WTC11 (cell line): ENCODE measurements at regions not wholly inside any gene's neighbourhood (a gene's known extent, or its start where the extent isn't known, plus 50 kb on each side); places are given as distances from the start of the nearest gene placed in this dataset.

Experiments used
- ATAC-seq: fragments of 200-7000 bp; cut with Tn5 transposase; 2 replicates; pipeline ENCODE4 v1.10.0; 2021; ENCODE audit warnings: mild to moderate bottlenecking, moderate library complexity
- CTCF ChIA-PET: fragments of 300-600 bp; sonication (Branson Sonifier 250); formaldehyde crosslinking; loops from one replicate; lab custom pipeline; 2021; ENCODE audit warnings: antibody characterized with exemption; lab: Charles Lee
- POLR2A ChIA-PET: fragments of 350-600 bp; sonication (Branson Sonifier 250); formaldehyde crosslinking; loops from one replicate; lab custom pipeline; 2021; ENCODE audit warnings: antibody characterized with exemption; lab: Charles Lee
- DNase-seq: peaks from one replicate; pipeline ENCODE4 v3.0.0; 2021; ENCODE audit warnings: low spot score
- H3K27ac Mint-ChIP-seq: 2 replicates; pipeline ENCODE4 v1.8.0; 2021; ENCODE audit warnings: mixed read lengths
- H3K27me3 Mint-ChIP-seq: 2 replicates; pipeline ENCODE4 v1.8.0; 2021; ENCODE audit warnings: low read depth, mild to moderate bottlenecking, moderate library complexity, mixed read lengths
- H3K36me3 Mint-ChIP-seq: 2 replicates; pipeline ENCODE4 v1.8.0; 2021; ENCODE audit warnings: mixed read lengths
- H3K4me1 Mint-ChIP-seq: 2 replicates; pipeline ENCODE4 v1.8.0; 2022; ENCODE audit warnings: mixed read lengths
- H3K4me3 Mint-ChIP-seq: 2 replicates; pipeline ENCODE4 v1.8.0; 2021; ENCODE audit warnings: mild to moderate bottlenecking, moderate library complexity, mixed read lengths
- H3K9me3 Mint-ChIP-seq: 2 replicates; pipeline ENCODE4 v1.8.0; 2021; ENCODE audit warnings: mixed read lengths
- CBFB ChIP-seq: sonication (generic); formaldehyde crosslinking; IDR thresholded peaks from 2 replicates; pipeline ENCODE4 v1.8.1; 2022; ENCODE audit warnings: mild to moderate bottlenecking, low read depth, missing genetic modification reagents
- ESRRA ChIP-seq: sonication (generic); formaldehyde crosslinking; IDR thresholded peaks from 2 replicates; pipeline ENCODE4 v1.8.1; 2022; ENCODE audit warnings: mild to moderate bottlenecking, missing genetic modification reagents, borderline replicate concordance
- MYBL2 ChIP-seq: sonication (generic); formaldehyde crosslinking; IDR thresholded peaks from 2 replicates; pipeline ENCODE4 v1.8.1; 2023; ENCODE audit warnings: mild to moderate bottlenecking, moderate library complexity, missing genetic modification reagents
- NFYB ChIP-seq: sonication (generic); formaldehyde crosslinking; conservative IDR thresholded peaks from 2 replicates; pipeline ENCODE4 v1.8.0; 2022; ENCODE audit warnings: low read depth, missing genetic modification reagents
- TEAD4 ChIP-seq: sonication (generic); formaldehyde crosslinking; IDR thresholded peaks from 2 replicates; pipeline ENCODE4 v1.8.0; 2022; ENCODE audit warnings: mild to moderate bottlenecking, missing genetic modification reagents
- ZNF121 ChIP-seq: sonication (generic); formaldehyde crosslinking; IDR thresholded peaks from 2 replicates; pipeline ENCODE4 v1.8.0; 2023; ENCODE audit warnings: missing genetic modification reagents
- ZNF232 ChIP-seq: sonication (generic); formaldehyde crosslinking; IDR thresholded peaks from 2 replicates; pipeline ENCODE4 v1.8.0; 2022; ENCODE audit warnings: mild to moderate bottlenecking, missing genetic modification reagents
- TF ChIP-seq, protein P1 (sequence below): sonication (generic); formaldehyde crosslinking; IDR thresholded peaks from 2 replicates; pipeline ENCODE4 v1.8.1; 2023; ENCODE audit warnings: mild to moderate bottlenecking, missing genetic modification reagents, borderline replicate concordance
- TF ChIP-seq, protein P2 (sequence below): sonication (generic); formaldehyde crosslinking; IDR thresholded peaks from 2 replicates; pipeline ENCODE4 v1.8.1; 2022; ENCODE audit warnings: missing genetic modification reagents, borderline replicate concordance
- TF ChIP-seq, protein P3 (sequence below): sonication (generic); formaldehyde crosslinking; IDR thresholded peaks from 2 replicates; pipeline ENCODE4 v1.8.0; 2023; ENCODE audit warnings: missing genetic modification reagents
- TF ChIP-seq, protein P4 (sequence below): sonication (generic); formaldehyde crosslinking; IDR thresholded peaks from 2 replicates; pipeline ENCODE4 v1.8.1; 2023; ENCODE audit warnings: mild to moderate bottlenecking, missing genetic modification reagents
- TF ChIP-seq, protein P5 (sequence below): sonication (generic); formaldehyde crosslinking; IDR thresholded peaks from 2 replicates; pipeline ENCODE4 v1.8.0; 2023; ENCODE audit warnings: missing genetic modification reagents, mild to moderate bottlenecking, borderline replicate concordance
- TF ChIP-seq, protein P6 (sequence below): sonication (generic); formaldehyde crosslinking; IDR thresholded peaks from 2 replicates; pipeline ENCODE4 v1.8.0; 2022; ENCODE audit warnings: mild to moderate bottlenecking, missing genetic modification reagents
- TF ChIP-seq, protein P7 (sequence below): sonication (generic); formaldehyde crosslinking; IDR thresholded peaks from 2 replicates; pipeline ENCODE4 v1.8.1; 2023; ENCODE audit warnings: mild to moderate bottlenecking, missing genetic modification reagents, moderate library complexity

DNA sequence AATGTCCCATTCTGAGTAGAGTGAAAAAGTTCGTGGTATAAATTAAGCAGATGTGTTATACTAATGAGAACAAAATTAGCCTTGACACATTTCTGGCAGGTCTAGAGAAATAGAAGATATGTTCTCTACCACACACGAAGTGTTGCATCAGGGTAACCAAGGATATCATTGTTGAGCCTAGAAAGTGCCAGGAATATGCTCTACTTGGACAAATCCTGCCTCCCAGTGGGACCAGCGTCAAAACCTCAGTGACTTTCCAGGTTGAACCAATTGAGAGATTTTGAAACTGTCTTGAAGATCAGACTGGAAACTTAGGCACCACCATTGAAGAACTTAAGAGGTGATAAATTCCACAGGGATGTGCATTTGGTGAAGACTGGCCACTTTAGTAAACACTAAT, 115.9 kb downstream of the HPGD start:
- no peak overlapping the region for H3K4me3 Mint-ChIP-seq
- ChIA-PET CTCF (no interaction called here), POLR2A (no interaction called here)
- no peak for DNase-seq
- H3K27ac Mint-ChIP-seq = no peak overlapping the region
- peaks cover 7% of the 10 kb centered on the region; the same call in 1 of the 2 replicates for H3K9me3 Mint-ChIP-seq
- ATAC-seq = no peak
- peaks cover 38% of the 10 kb centered on the region for H3K4me1 Mint-ChIP-seq
- H3K36me3 Mint-ChIP-seq = no peaks in the 10 kb centered on the region
- peaks cover 5% of the 10 kb centered on the region; the same call in 1 of the 2 replicates for H3K27me3 Mint-ChIP-seq
- TF ChIP-seq, protein P1, sequence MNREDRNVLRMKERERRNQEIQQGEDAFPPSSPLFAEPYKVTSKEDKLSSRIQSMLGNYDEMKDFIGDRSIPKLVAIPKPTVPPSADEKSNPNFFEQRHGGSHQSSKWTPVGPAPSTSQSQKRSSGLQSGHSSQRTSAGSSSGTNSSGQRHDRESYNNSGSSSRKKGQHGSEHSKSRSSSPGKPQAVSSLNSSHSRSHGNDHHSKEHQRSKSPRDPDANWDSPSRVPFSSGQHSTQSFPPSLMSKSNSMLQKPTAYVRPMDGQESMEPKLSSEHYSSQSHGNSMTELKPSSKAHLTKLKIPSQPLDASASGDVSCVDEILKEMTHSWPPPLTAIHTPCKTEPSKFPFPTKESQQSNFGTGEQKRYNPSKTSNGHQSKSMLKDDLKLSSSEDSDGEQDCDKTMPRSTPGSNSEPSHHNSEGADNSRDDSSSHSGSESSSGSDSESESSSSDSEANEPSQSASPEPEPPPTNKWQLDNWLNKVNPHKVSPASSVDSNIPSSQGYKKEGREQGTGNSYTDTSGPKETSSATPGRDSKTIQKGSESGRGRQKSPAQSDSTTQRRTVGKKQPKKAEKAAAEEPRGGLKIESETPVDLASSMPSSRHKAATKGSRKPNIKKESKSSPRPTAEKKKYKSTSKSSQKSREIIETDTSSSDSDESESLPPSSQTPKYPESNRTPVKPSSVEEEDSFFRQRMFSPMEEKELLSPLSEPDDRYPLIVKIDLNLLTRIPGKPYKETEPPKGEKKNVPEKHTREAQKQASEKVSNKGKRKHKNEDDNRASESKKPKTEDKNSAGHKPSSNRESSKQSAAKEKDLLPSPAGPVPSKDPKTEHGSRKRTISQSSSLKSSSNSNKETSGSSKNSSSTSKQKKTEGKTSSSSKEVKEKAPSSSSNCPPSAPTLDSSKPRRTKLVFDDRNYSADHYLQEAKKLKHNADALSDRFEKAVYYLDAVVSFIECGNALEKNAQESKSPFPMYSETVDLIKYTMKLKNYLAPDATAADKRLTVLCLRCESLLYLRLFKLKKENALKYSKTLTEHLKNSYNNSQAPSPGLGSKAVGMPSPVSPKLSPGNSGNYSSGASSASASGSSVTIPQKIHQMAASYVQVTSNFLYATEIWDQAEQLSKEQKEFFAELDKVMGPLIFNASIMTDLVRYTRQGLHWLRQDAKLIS = no peak
- TF ChIP-seq MYBL2 (no peak), ZNF121 (CRISPR knock-in tag) (no peak), ESRRA (no peak), ZNF232 (CRISPR knock-in tag) (no peak), NFYB (no peak), CBFB (no peak)
- TF ChIP-seq, protein P2, sequence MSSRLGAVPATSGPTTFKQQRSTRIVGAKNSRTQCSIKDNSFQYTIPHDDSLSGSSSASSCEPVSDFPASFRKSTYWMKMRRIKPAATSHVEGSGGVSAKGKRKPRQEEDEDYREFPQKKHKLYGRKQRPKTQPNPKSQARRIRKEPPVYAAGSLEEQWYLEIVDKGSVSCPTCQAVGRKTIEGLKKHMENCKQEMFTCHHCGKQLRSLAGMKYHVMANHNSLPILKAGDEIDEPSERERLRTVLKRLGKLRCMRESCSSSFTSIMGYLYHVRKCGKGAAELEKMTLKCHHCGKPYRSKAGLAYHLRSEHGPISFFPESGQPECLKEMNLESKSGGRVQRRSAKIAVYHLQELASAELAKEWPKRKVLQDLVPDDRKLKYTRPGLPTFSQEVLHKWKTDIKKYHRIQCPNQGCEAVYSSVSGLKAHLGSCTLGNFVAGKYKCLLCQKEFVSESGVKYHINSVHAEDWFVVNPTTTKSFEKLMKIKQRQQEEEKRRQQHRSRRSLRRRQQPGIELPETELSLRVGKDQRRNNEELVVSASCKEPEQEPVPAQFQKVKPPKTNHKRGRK (CRISPR knock-in tag) = no peak
- TF ChIP-seq, protein P3, sequence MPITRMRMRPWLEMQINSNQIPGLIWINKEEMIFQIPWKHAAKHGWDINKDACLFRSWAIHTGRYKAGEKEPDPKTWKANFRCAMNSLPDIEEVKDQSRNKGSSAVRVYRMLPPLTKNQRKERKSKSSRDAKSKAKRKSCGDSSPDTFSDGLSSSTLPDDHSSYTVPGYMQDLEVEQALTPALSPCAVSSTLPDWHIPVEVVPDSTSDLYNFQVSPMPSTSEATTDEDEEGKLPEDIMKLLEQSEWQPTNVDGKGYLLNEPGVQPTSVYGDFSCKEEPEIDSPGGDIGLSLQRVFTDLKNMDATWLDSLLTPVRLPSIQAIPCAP (CRISPR knock-in tag) = no peak
- TF ChIP-seq, protein P4, sequence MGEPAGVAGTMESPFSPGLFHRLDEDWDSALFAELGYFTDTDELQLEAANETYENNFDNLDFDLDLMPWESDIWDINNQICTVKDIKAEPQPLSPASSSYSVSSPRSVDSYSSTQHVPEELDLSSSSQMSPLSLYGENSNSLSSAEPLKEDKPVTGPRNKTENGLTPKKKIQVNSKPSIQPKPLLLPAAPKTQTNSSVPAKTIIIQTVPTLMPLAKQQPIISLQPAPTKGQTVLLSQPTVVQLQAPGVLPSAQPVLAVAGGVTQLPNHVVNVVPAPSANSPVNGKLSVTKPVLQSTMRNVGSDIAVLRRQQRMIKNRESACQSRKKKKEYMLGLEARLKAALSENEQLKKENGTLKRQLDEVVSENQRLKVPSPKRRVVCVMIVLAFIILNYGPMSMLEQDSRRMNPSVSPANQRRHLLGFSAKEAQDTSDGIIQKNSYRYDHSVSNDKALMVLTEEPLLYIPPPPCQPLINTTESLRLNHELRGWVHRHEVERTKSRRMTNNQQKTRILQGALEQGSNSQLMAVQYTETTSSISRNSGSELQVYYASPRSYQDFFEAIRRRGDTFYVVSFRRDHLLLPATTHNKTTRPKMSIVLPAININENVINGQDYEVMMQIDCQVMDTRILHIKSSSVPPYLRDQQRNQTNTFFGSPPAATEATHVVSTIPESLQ (CRISPR knock-in tag) = no peak
- TF ChIP-seq, protein P5, sequence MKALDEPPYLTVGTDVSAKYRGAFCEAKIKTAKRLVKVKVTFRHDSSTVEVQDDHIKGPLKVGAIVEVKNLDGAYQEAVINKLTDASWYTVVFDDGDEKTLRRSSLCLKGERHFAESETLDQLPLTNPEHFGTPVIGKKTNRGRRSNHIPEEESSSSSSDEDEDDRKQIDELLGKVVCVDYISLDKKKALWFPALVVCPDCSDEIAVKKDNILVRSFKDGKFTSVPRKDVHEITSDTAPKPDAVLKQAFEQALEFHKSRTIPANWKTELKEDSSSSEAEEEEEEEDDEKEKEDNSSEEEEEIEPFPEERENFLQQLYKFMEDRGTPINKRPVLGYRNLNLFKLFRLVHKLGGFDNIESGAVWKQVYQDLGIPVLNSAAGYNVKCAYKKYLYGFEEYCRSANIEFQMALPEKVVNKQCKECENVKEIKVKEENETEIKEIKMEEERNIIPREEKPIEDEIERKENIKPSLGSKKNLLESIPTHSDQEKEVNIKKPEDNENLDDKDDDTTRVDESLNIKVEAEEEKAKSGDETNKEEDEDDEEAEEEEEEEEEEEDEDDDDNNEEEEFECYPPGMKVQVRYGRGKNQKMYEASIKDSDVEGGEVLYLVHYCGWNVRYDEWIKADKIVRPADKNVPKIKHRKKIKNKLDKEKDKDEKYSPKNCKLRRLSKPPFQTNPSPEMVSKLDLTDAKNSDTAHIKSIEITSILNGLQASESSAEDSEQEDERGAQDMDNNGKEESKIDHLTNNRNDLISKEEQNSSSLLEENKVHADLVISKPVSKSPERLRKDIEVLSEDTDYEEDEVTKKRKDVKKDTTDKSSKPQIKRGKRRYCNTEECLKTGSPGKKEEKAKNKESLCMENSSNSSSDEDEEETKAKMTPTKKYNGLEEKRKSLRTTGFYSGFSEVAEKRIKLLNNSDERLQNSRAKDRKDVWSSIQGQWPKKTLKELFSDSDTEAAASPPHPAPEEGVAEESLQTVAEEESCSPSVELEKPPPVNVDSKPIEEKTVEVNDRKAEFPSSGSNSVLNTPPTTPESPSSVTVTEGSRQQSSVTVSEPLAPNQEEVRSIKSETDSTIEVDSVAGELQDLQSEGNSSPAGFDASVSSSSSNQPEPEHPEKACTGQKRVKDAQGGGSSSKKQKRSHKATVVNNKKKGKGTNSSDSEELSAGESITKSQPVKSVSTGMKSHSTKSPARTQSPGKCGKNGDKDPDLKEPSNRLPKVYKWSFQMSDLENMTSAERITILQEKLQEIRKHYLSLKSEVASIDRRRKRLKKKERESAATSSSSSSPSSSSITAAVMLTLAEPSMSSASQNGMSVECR (CRISPR knock-in tag) = no peak
- TF ChIP-seq, all 79 proteins: peak for 0

DNA sequence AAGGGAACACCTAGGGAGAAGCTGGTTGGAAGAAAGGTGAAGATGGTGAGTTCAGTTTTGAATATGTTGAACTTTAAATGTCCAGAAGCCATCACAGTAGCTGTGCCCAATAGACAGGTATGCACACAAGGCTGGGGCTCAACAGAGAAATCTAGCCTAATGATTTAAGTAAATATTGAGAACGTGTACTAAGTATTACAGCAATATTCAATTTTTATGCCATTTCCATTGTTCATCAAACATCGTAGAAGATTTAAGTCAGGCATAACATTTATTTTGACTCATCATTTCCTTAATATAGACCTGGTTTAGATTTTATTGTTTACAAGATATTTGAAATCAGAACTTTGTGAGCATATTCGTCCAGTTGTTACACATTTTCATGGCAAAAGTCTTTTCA, 116.4 kb downstream of the HPGD start:
- H3K27me3 Mint-ChIP-seq = peaks cover 5% of the 10 kb centered on the region; the same call in 1 of the 2 replicates
- ATAC-seq (no peak), DNase-seq (no peak)
- H3K4me3 Mint-ChIP-seq = no peak overlapping the region
- ChIA-PET POLR2A (no interaction called here), CTCF (no interaction called here)
- TF ChIP-seq, protein P6, sequence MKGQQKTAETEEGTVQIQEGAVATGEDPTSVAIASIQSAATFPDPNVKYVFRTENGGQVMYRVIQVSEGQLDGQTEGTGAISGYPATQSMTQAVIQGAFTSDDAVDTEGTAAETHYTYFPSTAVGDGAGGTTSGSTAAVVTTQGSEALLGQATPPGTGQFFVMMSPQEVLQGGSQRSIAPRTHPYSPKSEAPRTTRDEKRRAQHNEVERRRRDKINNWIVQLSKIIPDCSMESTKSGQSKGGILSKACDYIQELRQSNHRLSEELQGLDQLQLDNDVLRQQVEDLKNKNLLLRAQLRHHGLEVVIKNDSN (CRISPR knock-in tag) = no peak
- TF ChIP-seq TEAD4 (CRISPR knock-in tag) = no peak
- TF ChIP-seq, protein P7, sequence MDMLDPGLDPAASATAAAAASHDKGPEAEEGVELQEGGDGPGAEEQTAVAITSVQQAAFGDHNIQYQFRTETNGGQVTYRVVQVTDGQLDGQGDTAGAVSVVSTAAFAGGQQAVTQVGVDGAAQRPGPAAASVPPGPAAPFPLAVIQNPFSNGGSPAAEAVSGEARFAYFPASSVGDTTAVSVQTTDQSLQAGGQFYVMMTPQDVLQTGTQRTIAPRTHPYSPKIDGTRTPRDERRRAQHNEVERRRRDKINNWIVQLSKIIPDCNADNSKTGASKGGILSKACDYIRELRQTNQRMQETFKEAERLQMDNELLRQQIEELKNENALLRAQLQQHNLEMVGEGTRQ (CRISPR knock-in tag) = no peak
- H3K27ac Mint-ChIP-seq = no peak overlapping the region
- H3K9me3 Mint-ChIP-seq = peaks cover 7% of the 10 kb centered on the region; the same call in 1 of the 2 replicates
- H3K4me1 Mint-ChIP-seq = peaks cover 43% of the 10 kb centered on the region
- no peaks in the 10 kb centered on the region for H3K36me3 Mint-ChIP-seq
